LHCN-M2 (cell line): ENCODE measurements at regions not wholly inside any gene's neighbourhood (a gene's known extent, or its start where the extent isn't known, plus 50 kb on each side); places are given as distances from the start of the nearest gene placed in this dataset.

Experiments used
- DNase-seq: peaks from one replicate; pipeline ENCODE4 v3.0.0-alpha.2; 2012; ENCODE audit warnings: low read depth

GRCh38 chr11:69413015-69413801, 68.3 kb upstream of the LINC01488 start:
- DNase-seq = no peak

- DNase-seq = no peak
Measured at GRCh38 chr11:69413993-69414392, 67.5 kb upstream of the LINC01488 start.

- no peak for DNase-seq
Measured at GRCh38 chr11:69414773-69415187, 66.7 kb upstream of the LINC01488 start.

- DNase-seq = no peak
Measured at GRCh38 chr11:69415411-69416142, 65.9 kb upstream of the LINC01488 start.

- DNase-seq = no peak
Measured at GRCh38 chr11:69416143-69416515, 65.3 kb upstream of the LINC01488 start.

- DNase-seq = no peak
Measured at GRCh38 chr11:69416762-69417698, 64.4 kb upstream of the LINC01488 start.

GRCh38 chr11:69417699-69418085, 63.8 kb upstream of the LINC01488 start:
- no peak for DNase-seq

GRCh38 chr11:69418576-69419296, 62.7 kb upstream of the LINC01488 start:
- no peak for DNase-seq

- DNase-seq = no peak
Measured at GRCh38 chr11:69419662-69420395, 61.6 kb upstream of the LINC01488 start.

- no peak for DNase-seq
Measured at GRCh38 chr11:69422645-69423044, 58.8 kb upstream of the LINC01488 start.

GRCh38 chr11:69423181-69423580, 58.3 kb upstream of the LINC01488 start:
- DNase-seq = no peak

- no peak for DNase-seq
Measured at GRCh38 chr11:69423611-69424385, 57.7 kb upstream of the LINC01488 start.

GRCh38 chr11:69424748-69425147, 56.7 kb upstream of the LINC01488 start:
- no peak for DNase-seq

GRCh38 chr11:69425444-69425843, 56.0 kb upstream of the LINC01488 start:
- DNase-seq = no peak

- no peak for DNase-seq
Measured at GRCh38 chr11:69425895-69426544, 55.4 kb upstream of the LINC01488 start.

GRCh38 chr11:69427337-69427736, 54.1 kb upstream of the LINC01488 start:
- no peak for DNase-seq

GRCh38 chr11:69427906-69428880, 53.3 kb upstream of the LINC01488 start:
- DNase-seq = no peak
